ENCODE measurements at regions not wholly inside any gene's neighbourhood (a gene's known extent, or its start where the extent isn't known, plus 50 kb on each side); places are given as distances from the start of the nearest gene placed in this dataset.

GRCh38 chr2:105464325-105464724, 65.5 kb upstream of the FHL2 start:
- no peak for TF ChIP-seq CTCF (conservative IDR thresholded peaks at IDR 0.05; ENCODE audit: low read depth, low read length)
- TF ChIP-seq EZH2 (IDR thresholded peaks at IDR 0.05; ENCODE audit: borderline replicate concordance, low read depth, low read length, poor library complexity, severe bottlenecking), result no peak
